ENCODE measurements at regions not wholly inside any gene's neighbourhood (a gene's known extent, or its start where the extent isn't known, plus 50 kb on each side); places are given as distances from the start of the nearest gene placed in this dataset.

DNA sequence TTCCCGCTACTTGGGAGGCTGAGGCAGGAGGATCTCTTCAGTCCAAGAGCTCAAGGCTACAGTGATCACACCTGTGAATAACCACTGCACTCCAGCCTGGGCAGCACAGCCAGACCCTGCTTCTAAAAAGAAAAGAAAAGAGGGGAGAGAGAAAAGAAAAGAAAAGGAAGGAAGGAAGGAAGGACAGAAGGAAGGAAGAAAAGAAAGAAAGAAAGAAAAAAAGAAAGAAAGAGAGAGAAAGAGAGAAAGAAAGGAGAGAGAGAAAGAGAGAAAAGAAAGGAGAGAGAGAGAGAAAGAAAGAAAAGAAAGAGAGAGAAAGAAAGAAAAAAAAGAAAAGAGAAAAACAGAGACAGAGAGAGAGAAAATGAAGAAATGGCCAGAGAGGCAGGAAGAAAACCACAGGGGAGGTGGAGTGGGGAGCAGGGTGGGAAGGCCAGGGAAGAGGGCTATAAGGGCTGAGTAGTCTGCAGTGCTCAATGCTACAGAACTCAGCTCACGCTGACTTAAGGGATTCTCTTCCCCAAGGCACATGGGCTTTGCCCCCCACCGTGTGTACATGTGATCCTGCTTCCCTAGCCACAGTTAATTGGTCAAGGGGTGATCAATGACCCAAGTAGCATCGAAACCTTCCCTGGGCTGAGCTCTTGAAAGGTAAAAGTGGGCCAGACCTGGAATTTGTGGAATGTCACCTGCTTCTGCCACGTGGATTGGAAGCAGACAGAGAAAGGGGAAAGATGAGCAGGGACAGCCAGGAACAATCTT, 90.4 kb upstream of the TMCC3 start:
- intact Hi-C loops (cut with DNase I) = no loop called here
- ATAC-seq (ENCODE audit: poor library complexity) = no peak
- DNase-seq = no peak

- ATAC-seq (ENCODE audit: poor library complexity) = no peak
These were observed 86.5 kb upstream of the TMCC3 start for GRCh38 chr12:94736820-94737219.

GRCh38 chr12:94736004-94736403, 85.6 kb upstream of the TMCC3 start:
- intact Hi-C loops (cut with DNase I) = no loop called here
- no peak for DNase-seq
- no peak for ATAC-seq (ENCODE audit: poor library complexity)

More at GRCh38 chr12:94736820-94737219, 86.5 kb upstream of the TMCC3 start:
- DNase-seq = no peak
- intact Hi-C loops (cut with DNase I) = no loop called here

GRCh38 chr12:94733727-94734126, 83.4 kb upstream of the TMCC3 start:
- DNase-seq = no peak
- ATAC-seq (ENCODE audit: poor library complexity) = no peak
- intact Hi-C loops (cut with DNase I) = no loop called here

- DNase-seq (no peak), ATAC-seq (ENCODE audit: poor library complexity) (no peak)
- intact Hi-C loops (cut with DNase I) = no loop called here
These were observed 82.1 kb upstream of the TMCC3 start for GRCh38 chr12:94732367-94732990.

DNA sequence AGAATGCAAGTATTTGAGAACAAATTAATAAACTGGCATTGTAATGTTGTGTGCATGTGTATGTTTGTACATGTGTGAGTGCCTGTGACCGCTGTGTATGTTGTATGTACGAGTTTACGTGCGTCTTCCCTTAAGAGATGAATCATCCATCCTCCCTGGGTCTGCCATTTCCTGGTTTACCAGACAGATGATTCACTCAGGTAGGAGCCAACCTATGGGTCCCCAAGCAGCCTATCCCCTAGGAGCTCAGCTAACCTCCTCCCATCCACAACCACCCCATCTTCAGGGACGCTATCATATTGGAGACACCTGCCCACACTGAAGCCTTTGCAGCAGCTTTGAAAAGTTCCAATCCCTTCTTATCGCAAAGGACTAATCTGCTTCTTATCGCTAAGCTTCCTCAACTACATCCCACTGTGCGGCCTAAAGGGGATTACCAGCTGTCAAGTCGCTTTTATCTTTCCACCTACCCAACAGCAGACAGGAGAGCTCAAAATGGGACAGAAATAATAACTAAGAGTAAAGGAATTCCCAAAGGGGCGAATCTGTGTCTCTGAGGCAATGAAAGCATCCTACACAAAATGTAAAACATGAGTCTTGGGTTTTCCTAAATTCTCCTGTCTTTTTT, 81.5 kb upstream of the TMCC3 start:
- intact Hi-C loops (cut with DNase I) = no loop called here
- ATAC-seq (ENCODE audit: poor library complexity) (no peak), DNase-seq (no peak)

GRCh38 chr12:94730847-94731246, 80.5 kb upstream of the TMCC3 start:
- intact Hi-C loops (cut with DNase I) = no loop called here
- ATAC-seq (ENCODE audit: poor library complexity) = no peak

DNA sequence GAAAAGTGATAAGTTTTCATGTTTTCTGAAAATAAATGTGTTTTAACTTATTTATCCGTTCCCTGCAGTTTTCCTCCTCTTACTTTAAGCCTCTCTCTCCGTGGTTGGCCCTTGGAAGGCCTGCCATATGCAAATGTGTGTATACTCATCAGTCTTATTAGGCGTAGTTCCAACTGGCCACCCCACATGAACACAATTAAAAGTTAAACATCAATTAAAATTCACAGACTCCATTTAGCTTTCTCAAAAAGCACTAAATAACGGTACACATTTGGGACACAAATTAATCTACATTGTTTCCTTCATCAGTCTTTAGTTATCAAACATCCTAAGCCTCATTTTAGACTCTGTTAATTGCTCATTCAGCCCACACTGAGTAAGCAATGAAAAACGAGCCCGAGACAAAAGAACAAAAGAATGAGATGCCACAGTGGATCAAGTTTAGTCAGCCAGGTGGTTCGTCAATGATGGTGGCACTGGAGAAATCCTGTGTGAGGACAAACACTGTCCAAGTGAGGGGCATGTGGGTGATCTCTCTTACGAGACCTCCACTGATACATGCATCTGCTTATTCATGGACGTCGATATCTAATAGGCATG, 76.0 kb upstream of the TMCC3 start:
- intact Hi-C loops (cut with DNase I) = no loop called here
- no peak for ATAC-seq (ENCODE audit: poor library complexity)
- no peak for DNase-seq

More at GRCh38 chr12:94730847-94731246, 80.5 kb upstream of the TMCC3 start:
- DNase-seq = no peak

DNA sequence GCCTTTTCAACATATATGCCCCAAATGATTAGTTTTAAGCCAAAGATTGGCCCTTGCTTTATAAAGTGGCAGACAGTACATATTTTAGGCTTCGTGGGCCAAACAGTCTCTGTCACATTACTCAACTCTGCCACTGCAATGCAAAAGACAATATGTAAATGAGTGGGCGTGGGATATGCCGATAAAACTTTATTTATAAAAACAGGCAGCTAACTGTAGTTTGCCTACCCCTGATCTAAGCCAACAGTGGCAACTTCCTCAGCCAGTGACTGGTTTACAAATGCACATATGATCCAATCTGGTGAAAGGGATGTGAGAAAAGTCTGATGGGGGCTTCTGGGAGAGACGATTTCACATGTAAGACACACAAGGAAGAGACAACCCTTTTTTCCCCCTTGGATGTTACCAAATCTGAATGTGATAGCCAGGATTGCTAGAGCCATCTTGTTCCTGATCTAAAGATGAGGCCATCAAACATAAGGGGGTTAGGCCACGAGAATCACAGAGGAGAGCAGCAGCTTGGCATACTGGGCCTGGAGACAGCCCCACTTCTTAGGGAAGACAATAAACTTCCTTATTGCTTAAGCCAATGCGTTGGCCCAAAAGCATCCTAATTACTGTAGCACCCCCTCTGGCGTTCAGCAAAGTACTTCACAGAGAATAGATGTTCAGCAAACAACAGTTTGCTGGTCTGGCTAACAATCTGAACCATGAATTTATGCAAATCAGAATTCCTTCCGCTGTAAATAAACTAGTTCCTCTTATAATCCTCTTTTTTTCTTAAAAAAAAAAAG, 75.2 kb upstream of the TMCC3 start:
- intact Hi-C loops (cut with DNase I) = no loop called here
- no peak for ATAC-seq (ENCODE audit: poor library complexity)
- no peak for DNase-seq

DNA sequence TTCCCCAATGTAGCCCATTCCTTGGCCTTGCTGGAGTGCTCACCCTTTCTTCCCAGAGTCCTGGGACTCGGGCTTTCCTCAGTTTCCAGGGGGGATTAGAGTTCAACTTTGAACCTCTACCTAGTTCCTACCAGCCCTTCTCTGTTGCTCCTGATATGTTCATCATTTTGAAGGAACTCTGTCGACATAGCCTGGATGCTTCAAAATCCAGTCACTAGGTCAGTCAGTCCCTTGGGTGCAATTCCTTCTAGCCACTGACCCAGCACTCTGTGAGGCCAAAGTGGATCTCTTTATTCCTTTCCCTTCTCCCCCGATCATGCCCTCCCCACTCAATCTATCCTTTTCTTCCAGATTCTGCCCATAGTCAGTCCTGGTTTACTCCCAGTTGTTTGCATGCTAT, 72.3 kb upstream of the TMCC3 start:
- intact Hi-C loops (cut with DNase I) = no loop called here
- DNase-seq (no peak), ATAC-seq (ENCODE audit: poor library complexity) (no peak)

DNA sequence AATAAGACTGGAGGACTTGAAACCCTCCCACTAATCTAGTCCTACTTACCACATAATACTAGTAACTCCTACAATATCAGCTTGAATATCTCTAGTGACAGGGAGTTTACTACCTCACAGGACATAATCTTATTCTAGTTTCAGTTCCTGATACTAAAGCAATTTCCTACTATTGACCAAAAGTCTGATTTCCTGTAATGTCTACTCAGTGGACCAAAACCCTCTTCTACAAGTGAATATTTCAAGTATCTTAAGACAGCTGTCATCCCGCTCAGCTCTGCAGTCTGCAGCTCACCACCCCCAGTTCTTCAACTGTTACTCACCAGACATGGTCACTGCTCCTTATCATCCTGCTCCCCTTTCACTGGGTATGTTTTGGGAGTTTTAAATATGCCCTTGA, 70.8 kb upstream of the TMCC3 start:
- intact Hi-C loops (cut with DNase I) = no loop called here
- no peak for ATAC-seq (ENCODE audit: poor library complexity)
- no peak for DNase-seq

- intact Hi-C loops (cut with DNase I) = no loop called here
- ATAC-seq (ENCODE audit: poor library complexity) (no peak), DNase-seq (no peak)
These were observed 67.8 kb upstream of the TMCC3 start for GRCh38 chr12:94718114-94718513.

DNA sequence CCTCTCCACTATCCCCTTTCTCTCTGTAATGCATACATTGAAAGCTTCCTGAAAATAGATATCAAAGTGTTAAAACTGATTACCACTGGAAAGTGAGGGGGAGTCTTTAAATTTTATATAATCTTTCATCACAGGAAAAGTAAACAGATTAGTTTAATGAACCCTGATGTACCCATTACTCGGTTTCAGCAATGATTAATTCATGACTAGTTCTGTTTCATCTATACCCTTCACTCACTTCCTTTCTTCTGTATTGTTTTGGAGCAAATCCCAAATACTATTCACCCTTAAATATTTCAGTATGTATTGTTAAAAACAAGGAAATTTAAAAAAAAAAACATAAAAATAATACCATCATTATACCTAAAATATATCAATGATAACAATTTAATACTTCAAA, 67.3 kb upstream of the TMCC3 start:
- DNase-seq = no peak
- ATAC-seq (ENCODE audit: poor library complexity) = no peak
- intact Hi-C loops (cut with DNase I) = no loop called here

- DNase-seq (no peak), ATAC-seq (ENCODE audit: poor library complexity) (no peak)
- intact Hi-C loops (cut with DNase I) = no loop called here
These were observed 66.8 kb upstream of the TMCC3 start for GRCh38 chr12:94717108-94717507.

DNA sequence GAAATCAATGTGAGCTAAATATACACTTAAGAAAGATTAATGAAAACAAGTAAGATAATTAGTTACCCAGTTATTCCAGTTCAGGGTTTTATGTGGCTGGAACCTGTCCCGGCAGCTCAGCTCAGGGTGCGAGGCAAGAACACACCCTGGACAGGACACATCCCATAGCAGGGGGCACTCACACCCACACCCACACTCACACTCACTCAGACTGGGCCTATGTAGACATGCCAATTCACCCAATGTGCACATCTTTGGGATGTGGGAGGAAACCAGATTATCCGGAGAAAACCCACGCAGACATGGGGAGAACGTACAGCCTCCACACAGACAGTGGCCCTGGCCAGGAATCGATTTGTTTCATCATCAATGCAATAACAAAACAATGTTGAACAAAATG, 66.0 kb upstream of the TMCC3 start:
- no peak for ATAC-seq (ENCODE audit: poor library complexity)
- DNase-seq = no peak
- intact Hi-C loops (cut with DNase I) = no loop called here

GRCh38 chr12:94714378-94715114, 64.2 kb upstream of the TMCC3 start:
- ATAC-seq (ENCODE audit: poor library complexity) (no peak), DNase-seq (no peak)
- intact Hi-C loops (cut with DNase I) = no loop called here

GRCh38 chr12:94712815-94713515, 62.6 kb upstream of the TMCC3 start:
- DNase-seq = no peak
- ATAC-seq (ENCODE audit: poor library complexity) = no peak
- intact Hi-C loops (cut with DNase I) = no loop called here

- ATAC-seq (ENCODE audit: poor library complexity) (no peak), DNase-seq (no peak)
- intact Hi-C loops (cut with DNase I) = no loop called here
These were observed 60.6 kb upstream of the TMCC3 start for GRCh38 chr12:94710933-94711332.

Measured in Right ventricle myocardium superior (tissue), 1 donor.